HG02759 (cell line): ENCODE measurements at regions not wholly inside any gene's neighbourhood (a gene's known extent, or its start where the extent isn't known, plus 50 kb on each side); places are given as distances from the start of the nearest gene placed in this dataset.

Experiments
- ATAC-seq: cut with Tn5 transposase; IDR thresholded peaks from one replicate; pipeline ENCODE4 v1.9.1; 2021; ENCODE audit warnings: mild to moderate bottlenecking, moderate library complexity; ENCODE audit not compliant: unreplicated experiment

DNA sequence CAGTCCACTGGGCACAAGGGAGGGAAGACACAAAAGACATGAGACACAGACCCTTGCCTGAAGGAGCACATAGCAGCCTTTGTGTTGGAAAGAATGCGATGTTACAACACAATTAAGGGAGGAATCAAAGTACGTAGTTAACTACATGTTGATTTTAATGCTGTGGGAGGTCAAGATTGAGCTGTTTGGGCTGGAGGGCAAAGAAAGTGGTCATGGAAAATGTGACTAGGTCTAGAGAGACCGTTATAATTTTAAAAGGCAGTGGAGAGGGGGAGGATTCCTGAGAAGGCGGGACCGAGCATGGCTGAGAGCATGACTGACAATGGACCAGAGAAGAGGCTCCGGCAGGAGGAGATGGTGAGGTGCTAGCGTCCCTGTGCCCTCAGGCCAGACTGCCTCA is 111.8 kb upstream of the ATP1A1 start:
- ATAC-seq = no peak

DNA sequence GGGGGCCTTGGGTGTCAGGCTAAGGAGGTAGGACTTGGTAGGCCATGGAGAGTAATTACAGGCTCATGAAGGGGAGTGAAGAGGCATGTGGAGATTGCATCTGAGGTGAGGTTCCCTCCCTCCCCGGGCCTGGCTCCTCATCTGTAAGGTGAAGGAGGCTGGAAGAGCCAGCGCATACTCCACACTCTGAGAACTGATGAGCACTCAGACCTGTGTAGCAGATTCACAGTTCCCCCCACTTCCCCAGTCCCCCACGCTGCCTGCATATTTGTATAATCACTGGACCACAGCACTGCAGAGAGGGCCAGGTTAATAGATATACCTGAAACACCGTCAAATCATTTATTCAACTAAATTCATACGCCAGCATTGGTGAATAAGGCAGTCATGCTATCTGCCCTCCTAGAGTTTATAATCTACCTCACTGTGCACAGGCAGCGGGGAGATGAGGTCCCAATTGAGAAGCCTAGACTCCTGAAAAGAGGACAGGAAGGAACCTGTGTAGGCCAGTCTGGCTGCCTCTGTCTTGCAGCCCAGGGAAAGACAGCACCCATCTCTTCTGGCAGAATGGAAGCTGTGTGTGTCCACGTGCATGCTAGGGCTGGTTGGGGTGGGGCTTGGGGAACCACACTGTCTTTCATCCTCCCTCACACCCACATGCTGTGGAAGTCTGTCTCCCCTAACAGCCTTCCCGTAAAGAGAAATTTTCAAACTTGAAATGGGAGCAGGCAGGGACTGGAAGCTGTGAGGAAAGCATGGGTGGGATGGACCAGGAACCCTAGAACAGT is 110.6 kb upstream of the ATP1A1 start:
- ATAC-seq = no peak

DNA sequence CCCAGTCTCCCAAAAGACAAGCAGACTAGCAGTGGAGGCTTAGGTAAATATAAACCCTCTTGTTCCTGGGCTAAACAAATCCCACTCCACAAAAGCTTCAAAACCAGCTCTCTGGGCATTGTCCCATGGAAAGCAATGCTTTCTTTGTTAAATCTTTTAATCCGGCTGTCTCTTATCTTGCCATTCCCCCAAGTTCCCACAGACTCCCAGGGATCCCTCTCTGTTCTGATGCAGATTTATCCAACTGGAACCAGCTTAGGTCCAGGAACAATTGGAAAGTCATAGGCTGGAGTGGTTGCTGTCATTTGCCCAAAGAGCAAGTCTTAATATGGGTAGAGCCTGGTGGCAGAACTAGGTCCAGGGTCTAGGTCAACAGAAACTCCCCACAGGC is 110.1 kb upstream of the ATP1A1 start:
- ATAC-seq = no peak

DNA sequence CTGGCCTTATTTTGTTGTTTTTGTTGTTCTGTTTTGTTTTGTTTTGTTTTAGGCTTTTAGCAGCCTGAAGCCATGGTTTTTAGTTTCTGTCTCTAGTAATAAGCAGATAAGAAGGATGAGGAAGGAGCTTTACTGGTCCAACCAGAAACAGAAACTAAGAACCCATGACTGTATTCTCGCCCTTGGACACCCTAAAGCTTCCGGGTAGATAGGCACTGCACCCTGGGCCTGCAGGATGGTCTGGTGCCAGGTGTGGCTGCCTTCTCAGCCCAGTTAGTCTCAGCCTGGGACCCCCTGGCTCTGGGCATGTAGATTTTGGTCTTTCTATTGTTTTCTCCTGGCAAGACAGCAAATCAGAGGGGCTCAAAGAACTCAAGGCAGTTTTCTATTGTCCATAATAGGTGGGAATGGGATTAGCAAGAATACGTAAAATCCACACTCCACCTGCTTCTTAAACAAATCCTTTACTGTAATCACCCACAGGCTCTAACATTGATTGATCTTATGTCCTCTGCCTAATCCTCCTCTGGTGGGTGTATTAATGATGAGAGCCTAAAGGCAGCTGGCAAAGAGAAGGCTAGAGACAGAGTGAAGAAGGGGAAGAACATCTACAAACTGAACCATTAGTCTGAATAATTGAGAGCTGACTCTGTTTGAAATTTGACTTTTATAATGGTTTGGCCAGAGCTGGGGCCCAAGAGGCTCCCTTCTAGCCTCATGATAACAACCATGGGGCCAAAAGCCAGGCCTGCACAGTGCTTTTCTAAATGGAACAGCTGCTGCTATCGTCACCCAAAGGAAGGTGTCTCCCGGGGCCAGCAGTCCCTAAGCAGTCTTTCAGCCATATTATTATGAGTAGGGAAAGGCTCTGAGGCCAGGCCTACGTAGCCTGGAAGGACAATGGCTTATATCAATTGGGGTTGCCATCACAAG is 106.8 kb upstream of the ATP1A1 start:
- no peak for ATAC-seq

DNA sequence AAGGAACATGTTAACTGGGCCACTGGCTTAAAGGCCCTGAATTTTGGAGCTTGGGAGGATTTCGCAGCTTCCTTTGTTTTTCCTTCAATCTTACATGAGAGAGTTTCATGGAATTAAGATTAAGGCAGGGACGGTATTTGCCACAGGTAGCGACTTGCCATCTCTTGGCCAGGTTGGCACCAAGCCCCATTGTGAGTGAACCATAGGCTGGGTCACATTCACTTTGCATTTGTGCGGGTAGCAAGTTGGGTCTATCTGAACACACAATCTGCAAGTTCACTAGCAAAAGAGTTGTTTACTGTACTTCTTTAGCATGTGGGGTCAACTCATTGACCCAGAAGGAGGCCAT is 106.2 kb upstream of the ATP1A1 start:
- no peak for ATAC-seq

DNA sequence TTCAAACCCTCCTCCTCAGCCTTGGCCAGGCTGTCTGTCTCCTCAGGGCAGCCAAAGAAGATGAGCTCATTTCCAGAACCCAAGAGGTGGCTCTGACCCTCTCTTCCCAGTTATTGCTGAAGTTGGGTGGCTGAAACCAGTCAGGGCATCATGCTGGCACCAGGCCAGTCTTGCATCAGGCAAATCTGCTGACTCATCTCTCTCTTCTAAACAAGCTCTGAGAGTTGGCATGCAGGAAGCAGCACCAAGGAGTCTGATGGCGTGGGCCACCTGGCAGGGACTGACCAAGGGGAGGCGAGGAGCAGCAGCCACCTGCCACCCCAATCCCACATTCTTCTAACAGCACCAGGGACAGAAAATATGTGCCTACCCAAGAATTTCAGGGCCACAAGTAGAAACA is 104.8 kb upstream of the ATP1A1 start:
- no peak for ATAC-seq

DNA sequence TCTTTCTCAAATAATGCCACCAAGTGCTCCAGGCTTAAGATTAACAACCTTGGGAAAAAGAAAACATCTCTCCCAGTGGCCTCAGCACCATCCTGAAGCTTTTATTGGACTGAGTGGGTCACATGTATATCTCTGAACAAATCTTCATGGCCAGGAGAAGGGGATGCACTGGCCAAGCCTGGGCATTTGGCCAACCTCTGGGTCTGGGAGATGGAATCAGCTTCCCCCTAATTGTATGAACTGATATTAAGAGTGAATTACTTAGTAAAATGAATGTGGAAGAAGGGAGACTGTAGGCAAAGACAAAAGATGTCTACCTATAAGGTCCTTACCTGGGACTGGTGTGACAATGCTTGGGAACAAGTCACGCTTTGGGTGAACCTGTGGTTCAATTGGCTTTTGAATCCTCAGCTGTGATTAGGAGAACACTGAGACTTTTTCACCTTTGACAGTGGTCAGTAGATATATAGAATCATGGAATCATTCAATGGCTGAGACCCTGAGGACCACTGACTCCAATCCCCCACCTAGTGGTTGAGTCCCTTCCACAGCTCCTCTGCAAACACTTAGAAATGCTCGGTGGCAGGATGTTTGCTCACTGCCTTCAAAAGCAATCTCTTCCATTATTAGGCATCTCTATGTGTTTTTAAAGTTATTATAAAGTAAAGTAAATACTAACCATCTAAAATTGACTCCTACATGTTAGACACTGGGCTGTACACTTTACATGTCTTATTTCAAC is 102.6 kb upstream of the ATP1A1 start:
- no peak for ATAC-seq

GRCh38 chr1:116273042-116273783 is 99.8 kb upstream of the ATP1A1 start:
- no peak for ATAC-seq

- no peak for ATAC-seq
These were observed 96.5 kb upstream of the ATP1A1 start for GRCh38 chr1:116276532-116276931.

GRCh38 chr1:116277840-116278540 is 95.1 kb upstream of the ATP1A1 start:
- ATAC-seq = no peak

- no peak for ATAC-seq
These were observed 94.5 kb upstream of the ATP1A1 start for GRCh38 chr1:116278541-116278866.

- no peak for ATAC-seq
These were observed 93.3 kb upstream of the ATP1A1 start for GRCh38 chr1:116279715-116280114.

GRCh38 chr1:116284819-116285390 is 88.1 kb upstream of the ATP1A1 start:
- ATAC-seq = no peak

- no peak for ATAC-seq
These were observed 86.5 kb upstream of the ATP1A1 start for GRCh38 chr1:116286541-116286971.

GRCh38 chr1:116287341-116288200 is 85.5 kb upstream of the ATP1A1 start:
- no peak for ATAC-seq

- ATAC-seq = peak; percentile 87
These were observed 84.8 kb upstream of the ATP1A1 start for GRCh38 chr1:116288201-116288598.

GRCh38 chr1:116289193-116289592 is 83.9 kb upstream of the ATP1A1 start:
- no peak for ATAC-seq

DNA sequence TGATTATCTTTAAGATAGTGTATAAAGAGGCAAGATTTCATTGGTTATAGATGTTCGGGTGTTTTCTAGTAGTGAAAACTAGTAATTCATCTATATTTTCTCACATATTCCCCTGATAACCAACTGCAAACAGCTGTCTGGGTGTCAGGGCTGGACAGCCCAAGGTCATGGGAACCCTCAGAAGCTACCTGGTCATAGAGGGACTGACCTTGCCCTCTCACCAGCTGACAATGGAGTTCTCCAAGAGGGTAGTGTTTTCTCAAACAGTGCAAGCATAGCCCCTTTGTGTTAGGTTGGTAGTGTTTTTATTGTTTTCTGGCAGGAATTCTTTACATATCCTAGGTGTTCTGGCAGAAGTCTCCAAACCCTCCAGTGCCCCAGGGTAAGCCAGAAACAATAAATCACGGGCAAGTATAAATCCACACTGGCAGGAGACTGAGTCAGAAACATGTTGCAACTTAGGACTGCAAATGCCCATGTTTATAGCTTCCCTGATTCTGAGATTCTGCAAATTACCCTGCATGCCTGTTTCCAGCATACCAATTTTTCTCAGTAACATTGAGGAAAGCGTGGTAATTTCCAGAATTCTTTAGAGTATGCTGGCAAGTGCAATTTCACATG is 82.8 kb upstream of the ATP1A1 start:
- ATAC-seq = no peak

DNA sequence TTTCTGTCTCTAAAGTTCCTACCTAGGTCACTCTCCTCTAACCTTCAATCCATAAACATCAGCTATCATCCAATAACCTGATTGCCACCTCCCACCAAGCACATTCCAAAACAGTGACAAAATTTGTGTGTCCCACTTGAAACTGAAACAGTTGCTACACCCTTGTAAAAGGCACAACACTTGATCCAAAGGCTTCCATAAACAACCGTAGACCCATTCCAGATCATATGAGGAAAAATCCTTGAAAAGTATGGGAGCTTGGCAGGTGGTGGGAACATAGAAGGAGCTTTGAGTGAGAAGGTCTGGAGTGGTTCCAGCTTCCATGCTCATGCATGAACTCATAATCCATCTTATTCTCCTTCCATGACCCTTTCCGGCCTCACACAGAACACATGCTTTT is 82.0 kb upstream of the ATP1A1 start:
- no peak for ATAC-seq
